ENCODE measurements at regions not wholly inside any gene's neighbourhood (a gene's known extent, or its start where the extent isn't known, plus 50 kb on each side); places are given as distances from the start of the nearest gene placed in this dataset.

- DNase-seq (ENCODE audit: low spot score): no peak
- POLR2A ChIA-PET (ENCODE audit: low non-redundant PET): no interaction called here
- TF ChIP-seq CTCF (conservative IDR thresholded peaks at IDR 0.05; ENCODE audit: low read depth): no peak
- CTCF ChIA-PET: no interaction called here
- no peak overlapping the region for H3K27ac ChIP-seq
Measured at GRCh38 chr17:77072670-77073069, 68.1 kb upstream of the SEC14L1 start.

- TF ChIP-seq CTCF (conservative IDR thresholded peaks at IDR 0.05; ENCODE audit: low read depth): no peak
- ChIA-PET CTCF (interaction anchor here (1.0 kb wide), 1 partner anchor 29 kb away, joined by 3 read pairs; no protein-coding TSS in a partner anchor), POLR2A (ENCODE audit: low non-redundant PET) (no interaction called here)
- no peak overlapping the region for H3K27ac ChIP-seq
- no peak for DNase-seq (ENCODE audit: low spot score)
Measured at GRCh38 chr17:77074681-77075080, 66.1 kb upstream of the SEC14L1 start.

- no peak overlapping the region for H3K27ac ChIP-seq
- ChIA-PET CTCF (no interaction called here), POLR2A (ENCODE audit: low non-redundant PET) (interaction anchor here (0.7 kb wide), 1 partner anchor 19 kb away, joined by 9 read pairs; no protein-coding TSS in a partner anchor)
- no peak for DNase-seq (ENCODE audit: low spot score)
- no peak for TF ChIP-seq CTCF (conservative IDR thresholded peaks at IDR 0.05; ENCODE audit: low read depth)
Measured at GRCh38 chr17:77076124-77076830, 64.5 kb upstream of the SEC14L1 start.

GRCh38 chr17:77083531-77083930 lies 57.2 kb upstream of the SEC14L1 start:
- CTCF ChIA-PET: interaction anchor here (0.7 kb wide), 1 partner anchor 698 kb away, joined by 3 read pairs; no protein-coding TSS in a partner anchor
- no peak for TF ChIP-seq CTCF (conservative IDR thresholded peaks at IDR 0.05; ENCODE audit: low read depth)
- POLR2A ChIA-PET (ENCODE audit: low non-redundant PET): no interaction called here
- H3K27ac ChIP-seq: no peak overlapping the region
- DNase-seq (ENCODE audit: low spot score): no peak

- no peak for TF ChIP-seq CTCF (conservative IDR thresholded peaks at IDR 0.05; ENCODE audit: low read depth)
- H3K27ac ChIP-seq: peak overlapping the region; percentile 19; the same call in 1 of the 2 replicates
- ChIA-PET POLR2A (ENCODE audit: low non-redundant PET) (no interaction called here), CTCF (interaction anchor here (0.6 to 1.0 kb wide), 3 partner anchors 20 to 239 kb away, joined by 3 to 6 read pairs (median 3); no protein-coding TSS in a partner anchor)
- no peak for DNase-seq (ENCODE audit: low spot score)
Measured at GRCh38 chr17:77085926-77086432, 54.8 kb upstream of the SEC14L1 start.

- ChIA-PET CTCF (interaction anchor here (0.6 to 1.0 kb wide), 4 partner anchors 20 to 63 kb away, joined by 3 to 6 read pairs (median 4); no protein-coding TSS in a partner anchor), POLR2A (ENCODE audit: low non-redundant PET) (no interaction called here)
- H3K27ac ChIP-seq: peak overlapping the region; percentile 19; the same call in 1 of the 2 replicates
- peak; percentile 57 for DNase-seq (ENCODE audit: low spot score)
- peak; percentile 92 for TF ChIP-seq CTCF (conservative IDR thresholded peaks at IDR 0.05; ENCODE audit: low read depth)
Measured at GRCh38 chr17:77086433-77087010, 54.2 kb upstream of the SEC14L1 start.

Data from RWPE1 (cell line).